ENCODE measurements at regions not wholly inside any gene's neighbourhood (a gene's known extent, or its start where the extent isn't known, plus 50 kb on each side); places are given as distances from the start of the nearest gene placed in this dataset.

DNA sequence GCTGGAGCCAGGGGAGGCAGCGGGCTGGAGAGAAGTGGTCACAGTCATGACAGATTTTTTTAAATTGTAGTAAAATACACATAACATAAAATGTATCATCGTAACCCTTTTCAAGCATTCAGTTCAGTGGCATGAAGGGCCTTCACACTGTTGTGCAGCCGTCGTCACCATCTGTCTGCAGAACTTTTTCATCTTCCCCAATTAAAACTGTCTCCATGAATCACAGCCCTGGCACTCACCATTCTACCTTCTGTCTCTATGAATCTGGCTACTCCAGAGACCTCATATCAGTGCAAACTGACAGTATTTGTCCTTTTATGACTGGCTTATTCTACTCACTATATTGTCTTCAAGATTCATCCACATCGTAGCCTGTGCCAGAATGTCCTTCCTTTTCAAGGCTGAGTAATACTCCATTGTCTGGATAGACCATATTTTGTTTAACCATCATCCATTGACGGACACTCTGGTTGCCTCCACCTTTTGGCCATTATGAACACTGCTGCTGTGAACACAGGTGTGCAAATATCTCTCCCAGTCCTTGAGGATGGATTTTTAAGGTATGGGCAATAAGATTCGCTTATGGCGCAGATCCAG is 91.5 kb upstream of the NCOR2 start:
- TF ChIP-seq, protein P1, sequence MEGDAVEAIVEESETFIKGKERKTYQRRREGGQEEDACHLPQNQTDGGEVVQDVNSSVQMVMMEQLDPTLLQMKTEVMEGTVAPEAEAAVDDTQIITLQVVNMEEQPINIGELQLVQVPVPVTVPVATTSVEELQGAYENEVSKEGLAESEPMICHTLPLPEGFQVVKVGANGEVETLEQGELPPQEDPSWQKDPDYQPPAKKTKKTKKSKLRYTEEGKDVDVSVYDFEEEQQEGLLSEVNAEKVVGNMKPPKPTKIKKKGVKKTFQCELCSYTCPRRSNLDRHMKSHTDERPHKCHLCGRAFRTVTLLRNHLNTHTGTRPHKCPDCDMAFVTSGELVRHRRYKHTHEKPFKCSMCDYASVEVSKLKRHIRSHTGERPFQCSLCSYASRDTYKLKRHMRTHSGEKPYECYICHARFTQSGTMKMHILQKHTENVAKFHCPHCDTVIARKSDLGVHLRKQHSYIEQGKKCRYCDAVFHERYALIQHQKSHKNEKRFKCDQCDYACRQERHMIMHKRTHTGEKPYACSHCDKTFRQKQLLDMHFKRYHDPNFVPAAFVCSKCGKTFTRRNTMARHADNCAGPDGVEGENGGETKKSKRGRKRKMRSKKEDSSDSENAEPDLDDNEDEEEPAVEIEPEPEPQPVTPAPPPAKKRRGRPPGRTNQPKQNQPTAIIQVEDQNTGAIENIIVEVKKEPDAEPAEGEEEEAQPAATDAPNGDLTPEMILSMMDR (IDR thresholded peaks at IDR 0.05; ENCODE audit: low read depth, low read length), result no peak
- H3K4me3 ChIP-seq (ENCODE audit: low read depth, low read length), result no peak overlapping the region

DNA sequence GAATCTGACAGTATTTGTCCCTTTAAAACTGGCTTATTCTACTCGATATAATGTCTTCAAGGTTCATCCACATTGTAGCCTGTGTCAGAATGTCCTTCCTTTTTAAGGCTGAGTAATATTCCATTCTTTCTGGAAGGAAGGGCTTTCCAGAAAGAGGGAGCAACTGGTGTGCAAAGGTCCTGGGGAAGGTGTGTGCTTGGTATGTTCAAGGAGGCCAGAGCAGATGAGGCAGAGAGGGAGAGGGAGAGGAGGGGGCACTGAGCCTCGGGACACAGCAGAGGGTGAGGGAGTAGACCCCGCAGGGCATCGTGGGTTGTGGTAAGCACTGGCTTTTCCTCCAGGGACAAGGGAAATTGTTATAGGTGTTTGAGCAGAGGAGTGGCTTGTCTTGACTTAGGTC is 90.9 kb upstream of the NCOR2 start:
- no peak overlapping the region for H3K4me3 ChIP-seq (ENCODE audit: low read depth, low read length)
- TF ChIP-seq, protein P1 (IDR thresholded peaks at IDR 0.05; ENCODE audit: low read depth, low read length), result no peak

- TF ChIP-seq, protein P1 (IDR thresholded peaks at IDR 0.05; ENCODE audit: low read depth, low read length), result no peak
- no peak overlapping the region for H3K4me3 ChIP-seq (ENCODE audit: low read depth, low read length)
These were observed 89.6 kb upstream of the NCOR2 start for GRCh38 chr12:124656947-124657434.

DNA sequence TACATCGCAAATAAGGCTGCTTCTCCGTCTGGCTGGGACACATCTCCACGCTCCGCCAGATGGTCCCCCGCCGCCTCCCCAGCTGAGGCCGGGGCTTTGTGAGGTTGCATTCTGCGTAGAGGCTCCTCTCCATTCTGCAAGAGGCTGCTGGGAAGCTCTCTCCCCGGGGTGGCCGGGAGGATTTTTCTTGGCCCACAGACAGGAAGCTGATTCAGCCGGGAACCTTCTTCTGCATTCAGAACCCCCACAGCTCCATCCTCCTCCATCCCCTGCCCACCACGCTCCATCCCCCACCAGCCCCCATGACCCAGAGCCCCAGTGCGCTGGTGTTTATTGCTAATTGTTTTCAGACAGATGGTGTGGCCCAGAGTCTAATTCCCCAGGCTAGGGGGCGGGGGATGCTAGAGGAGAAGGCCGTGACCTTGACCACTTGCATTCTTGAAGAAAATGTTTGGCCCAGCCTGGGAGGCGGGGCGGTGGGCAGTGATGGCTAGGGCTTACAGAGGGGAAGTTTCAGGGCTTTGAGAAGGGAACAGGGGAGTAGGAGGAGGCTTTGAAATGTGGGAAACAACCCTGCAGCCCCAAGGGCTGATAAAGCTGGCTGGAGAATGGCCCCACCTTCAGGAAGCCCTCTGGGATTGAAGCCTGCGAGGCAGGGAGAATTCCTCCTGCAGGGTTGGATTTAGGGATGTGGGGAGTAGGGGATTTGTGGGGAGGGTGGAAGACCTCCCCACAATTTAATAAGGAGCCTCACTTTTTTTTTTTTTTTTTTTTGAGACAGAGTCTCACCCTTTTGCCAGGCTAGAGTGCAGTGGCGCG is 88.5 kb upstream of the NCOR2 start:
- no peak overlapping the region; the same call in 1 of the 2 replicates for H3K4me3 ChIP-seq (ENCODE audit: low read depth, low read length)
- TF ChIP-seq, protein P1 (IDR thresholded peaks at IDR 0.05; ENCODE audit: low read depth, low read length), result no peak

DNA sequence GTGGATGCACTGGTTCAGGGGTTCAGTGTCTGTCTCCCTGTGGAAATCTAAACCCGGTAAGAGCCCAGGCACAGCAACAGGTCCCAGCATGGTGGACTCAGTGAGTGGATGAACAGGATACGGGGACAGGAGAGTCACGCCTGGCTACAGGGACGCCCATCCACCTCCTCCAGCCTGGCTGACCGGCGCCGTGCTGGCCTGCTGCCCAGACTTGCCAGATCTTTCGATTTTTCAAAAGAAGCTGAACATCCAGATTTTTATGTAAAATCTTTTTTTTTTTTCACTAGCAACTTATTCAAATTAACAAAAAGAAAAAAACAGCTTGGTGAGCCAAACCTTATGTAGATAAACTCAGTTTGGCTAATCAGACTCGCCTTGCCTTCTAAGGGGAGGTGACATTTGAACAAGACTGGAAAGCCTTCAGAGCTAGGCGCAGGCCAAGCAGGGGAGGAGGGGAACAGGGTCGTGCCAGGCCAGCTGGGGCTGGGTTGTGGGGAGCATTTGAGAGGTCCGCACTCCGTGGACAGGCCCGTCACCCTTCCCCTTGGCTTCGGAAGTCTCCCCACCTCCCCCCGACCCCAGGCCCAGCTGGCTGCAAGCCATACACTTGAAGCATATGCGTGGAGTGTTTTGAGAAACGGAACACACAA is 87.8 kb upstream of the NCOR2 start:
- TF ChIP-seq, protein P1 (IDR thresholded peaks at IDR 0.05; ENCODE audit: low read depth, low read length), result no peak
- H3K4me3 ChIP-seq (ENCODE audit: low read depth, low read length), result peak overlapping the region; percentile 6; the same call in 1 of the 2 replicates

DNA sequence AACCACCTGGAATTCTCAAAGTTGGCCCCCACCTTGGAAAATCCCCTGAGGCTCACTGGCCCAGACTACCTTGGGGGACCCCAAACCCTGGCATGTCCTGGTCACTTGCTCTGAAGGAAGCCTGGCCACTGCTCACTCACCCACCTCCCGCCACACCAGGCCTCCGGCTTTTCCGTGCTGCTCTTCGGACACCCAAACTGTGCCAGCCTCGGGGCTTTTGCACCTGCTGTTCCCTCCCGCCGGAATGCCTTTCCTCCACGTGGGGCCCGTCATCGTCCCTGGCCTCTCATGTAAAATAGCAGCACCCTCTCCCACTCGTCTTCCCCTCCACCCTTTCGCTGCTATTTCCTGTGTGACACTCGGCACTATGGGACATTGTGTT is 87.2 kb upstream of the NCOR2 start:
- TF ChIP-seq, protein P1 (IDR thresholded peaks at IDR 0.05; ENCODE audit: low read depth, low read length), result no peak
- H3K4me3 ChIP-seq (ENCODE audit: low read depth, low read length), result no peak overlapping the region
